ENCODE measurements at regions not wholly inside any gene's neighbourhood (a gene's known extent, or its start where the extent isn't known, plus 50 kb on each side); places are given as distances from the start of the nearest gene placed in this dataset.

GRCh38 chr2:22855761-22856184 lies 529.2 kb upstream of the KLHL29 start:
- H3K27ac ChIP-seq (ENCODE audit: low read depth, low read length) = no peak overlapping the region

DNA sequence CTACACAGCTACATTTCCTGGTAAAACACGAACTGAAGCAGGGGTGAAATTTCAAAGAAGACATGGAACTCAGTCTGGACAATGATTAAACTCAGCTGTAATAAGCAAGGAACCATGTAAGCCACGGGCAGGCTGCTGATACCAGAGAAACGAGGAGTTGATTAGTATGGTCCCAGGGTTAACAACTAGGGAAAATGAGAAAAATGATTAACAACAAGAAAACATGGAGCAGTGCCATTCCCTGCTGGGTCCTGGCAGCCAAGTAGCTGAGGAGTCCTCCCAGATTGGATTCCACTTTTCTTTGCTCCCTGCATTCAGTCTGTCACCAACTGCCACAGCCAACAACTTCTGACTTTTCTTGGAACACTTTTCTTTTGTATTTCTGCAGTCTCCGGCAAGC lies 517.0 kb upstream of the KLHL29 start:
- Histone ChIP-seq H3K9me3 (ENCODE audit: control insufficient read depth in 3 of 3, low read length in 3 of 3) (no peaks in the 10 kb centered on the region), H3K4me1 (ENCODE audit: control insufficient read depth in 3 of 3, insufficient read depth in 3 of 3, low read length in 3 of 3) (no peaks in the 10 kb centered on the region), H3K9ac (ENCODE audit: low read depth in 1 of 3, low read length in 3 of 3) (no peak overlapping the region), H3K4me3 (ENCODE audit: low read length in 3 of 3) (no peak overlapping the region), H3K27me3 (ENCODE audit: control insufficient read depth in 3 of 3, insufficient read depth in 3 of 3, low read length in 3 of 3) (peaks cover 0 to 3% (median 0%) of the 10 kb centered on the region in 3 donors), H3K27ac (ENCODE audit: low read depth, low read length) (no peak overlapping the region), H3K36me3 (ENCODE audit: control insufficient read depth in 3 of 3, insufficient read depth in 3 of 3, low read length in 3 of 3) (no peaks in the 10 kb centered on the region)

More at GRCh38 chr2:22855761-22856184, 529.2 kb upstream of the KLHL29 start:
- Histone ChIP-seq H3K4me3 (ENCODE audit: low read length in 3 of 3) (no peak overlapping the region), H3K27me3 (ENCODE audit: control insufficient read depth in 3 of 3, insufficient read depth in 3 of 3, low read length in 3 of 3) (no peaks in the 10 kb centered on the region), H3K9me3 (ENCODE audit: control insufficient read depth in 3 of 3, low read length in 3 of 3) (no peaks in the 10 kb centered on the region), H3K4me1 (ENCODE audit: control insufficient read depth in 3 of 3, insufficient read depth in 3 of 3, low read length in 3 of 3) (no peaks in the 10 kb centered on the region), H3K36me3 (ENCODE audit: control insufficient read depth in 3 of 3, insufficient read depth in 3 of 3, low read length in 3 of 3) (no peaks in the 10 kb centered on the region), H3K9ac (ENCODE audit: low read depth in 1 of 3, low read length in 3 of 3) (no peak overlapping the region)

- H3K27me3 ChIP-seq (ENCODE audit: control insufficient read depth in 3 of 3, insufficient read depth in 3 of 3, low read length in 3 of 3) = no peaks in the 10 kb centered on the region
- no peaks in the 10 kb centered on the region for H3K4me1 ChIP-seq (ENCODE audit: control insufficient read depth in 3 of 3, insufficient read depth in 3 of 3, low read length in 3 of 3)
- H3K4me3 ChIP-seq (ENCODE audit: low read length in 3 of 3) = no peak overlapping the region
- H3K36me3 ChIP-seq (ENCODE audit: control insufficient read depth in 3 of 3, insufficient read depth in 3 of 3, low read length in 3 of 3) = no peaks in the 10 kb centered on the region
- H3K9ac ChIP-seq (ENCODE audit: low read depth in 1 of 3, low read length in 3 of 3) = no peak overlapping the region
- no peak overlapping the region for H3K27ac ChIP-seq (ENCODE audit: low read depth, low read length)
- no peaks in the 10 kb centered on the region for H3K9me3 ChIP-seq (ENCODE audit: control insufficient read depth in 3 of 3, low read length in 3 of 3)
These were observed 506.9 kb upstream of the KLHL29 start for GRCh38 chr2:22878121-22878520.

GRCh38 chr2:22879009-22879863 lies 505.7 kb upstream of the KLHL29 start:
- no peaks in the 10 kb centered on the region for H3K27me3 ChIP-seq (ENCODE audit: control insufficient read depth in 3 of 3, insufficient read depth in 3 of 3, low read length in 3 of 3)
- H3K4me1 ChIP-seq (ENCODE audit: control insufficient read depth in 3 of 3, insufficient read depth in 3 of 3, low read length in 3 of 3) = no peaks in the 10 kb centered on the region
- H3K9me3 ChIP-seq (ENCODE audit: control insufficient read depth in 3 of 3, low read length in 3 of 3) = no peaks in the 10 kb centered on the region
- no peak overlapping the region for H3K4me3 ChIP-seq (ENCODE audit: low read length in 3 of 3)
- H3K36me3 ChIP-seq (ENCODE audit: control insufficient read depth in 3 of 3, insufficient read depth in 3 of 3, low read length in 3 of 3) = no peaks in the 10 kb centered on the region
- H3K9ac ChIP-seq (ENCODE audit: low read depth in 1 of 3, low read length in 3 of 3) = no peak overlapping the region
- H3K27ac ChIP-seq (ENCODE audit: low read depth, low read length) = no peak overlapping the region

- no peaks in the 10 kb centered on the region for H3K36me3 ChIP-seq (ENCODE audit: control insufficient read depth in 3 of 3, insufficient read depth in 3 of 3, low read length in 3 of 3)
- no peak overlapping the region for H3K4me3 ChIP-seq (ENCODE audit: low read length in 3 of 3)
- no peaks in the 10 kb centered on the region for H3K4me1 ChIP-seq (ENCODE audit: control insufficient read depth in 3 of 3, insufficient read depth in 3 of 3, low read length in 3 of 3)
- no peak overlapping the region for H3K27ac ChIP-seq (ENCODE audit: low read depth, low read length)
- H3K27me3 ChIP-seq (ENCODE audit: control insufficient read depth in 3 of 3, insufficient read depth in 3 of 3, low read length in 3 of 3) = no peaks in the 10 kb centered on the region
- no peak overlapping the region for H3K9ac ChIP-seq (ENCODE audit: low read depth in 1 of 3, low read length in 3 of 3)
- no peaks in the 10 kb centered on the region for H3K9me3 ChIP-seq (ENCODE audit: control insufficient read depth in 3 of 3, low read length in 3 of 3)
These were observed 504.8 kb upstream of the KLHL29 start for GRCh38 chr2:22880161-22880560.

DNA sequence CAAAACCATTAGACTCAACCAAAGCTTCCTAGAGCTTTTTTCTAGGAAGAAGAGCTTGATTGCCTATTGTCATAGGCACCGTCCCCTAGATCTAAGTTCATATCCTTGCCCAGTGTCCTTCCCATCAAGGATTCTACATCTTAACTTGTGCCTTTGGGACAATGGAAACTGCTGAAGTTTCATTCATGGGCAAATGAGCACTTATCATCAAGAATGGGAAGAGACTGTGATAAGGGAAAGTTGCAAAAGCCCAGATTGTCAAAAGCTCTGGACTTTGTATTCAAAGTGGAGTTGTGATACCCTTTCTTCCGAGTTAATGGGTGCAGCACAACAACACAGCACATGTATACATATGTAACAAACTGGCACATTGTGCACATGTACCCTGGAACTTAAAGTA lies 503.0 kb upstream of the KLHL29 start:
- no peaks in the 10 kb centered on the region for H3K36me3 ChIP-seq (ENCODE audit: control insufficient read depth in 3 of 3, insufficient read depth in 3 of 3, low read length in 3 of 3)
- no peak overlapping the region for H3K27ac ChIP-seq (ENCODE audit: low read depth, low read length)
- H3K27me3 ChIP-seq (ENCODE audit: control insufficient read depth in 3 of 3, insufficient read depth in 3 of 3, low read length in 3 of 3) = no peaks in the 10 kb centered on the region
- no peaks in the 10 kb centered on the region for H3K4me1 ChIP-seq (ENCODE audit: control insufficient read depth in 3 of 3, insufficient read depth in 3 of 3, low read length in 3 of 3)
- no peak overlapping the region for H3K9ac ChIP-seq (ENCODE audit: low read depth in 1 of 3, low read length in 3 of 3)
- H3K9me3 ChIP-seq (ENCODE audit: control insufficient read depth in 3 of 3, low read length in 3 of 3) = no peaks in the 10 kb centered on the region
- no peak overlapping the region for H3K4me3 ChIP-seq (ENCODE audit: low read length in 3 of 3)

- Histone ChIP-seq H3K36me3 (ENCODE audit: control insufficient read depth in 3 of 3, insufficient read depth in 3 of 3, low read length in 3 of 3) (no peaks in the 10 kb centered on the region), H3K9me3 (ENCODE audit: control insufficient read depth in 3 of 3, low read length in 3 of 3) (no peaks in the 10 kb centered on the region), H3K4me1 (ENCODE audit: control insufficient read depth in 3 of 3, insufficient read depth in 3 of 3, low read length in 3 of 3) (no peaks in the 10 kb centered on the region), H3K27me3 (ENCODE audit: control insufficient read depth in 3 of 3, insufficient read depth in 3 of 3, low read length in 3 of 3) (no peaks in the 10 kb centered on the region), H3K27ac (ENCODE audit: low read depth, low read length) (no peak overlapping the region), H3K4me3 (ENCODE audit: low read length in 3 of 3) (no peak overlapping the region), H3K9ac (ENCODE audit: low read depth in 1 of 3, low read length in 3 of 3) (no peak overlapping the region)
These were observed 502.3 kb upstream of the KLHL29 start for GRCh38 chr2:22882643-22883042.

DNA sequence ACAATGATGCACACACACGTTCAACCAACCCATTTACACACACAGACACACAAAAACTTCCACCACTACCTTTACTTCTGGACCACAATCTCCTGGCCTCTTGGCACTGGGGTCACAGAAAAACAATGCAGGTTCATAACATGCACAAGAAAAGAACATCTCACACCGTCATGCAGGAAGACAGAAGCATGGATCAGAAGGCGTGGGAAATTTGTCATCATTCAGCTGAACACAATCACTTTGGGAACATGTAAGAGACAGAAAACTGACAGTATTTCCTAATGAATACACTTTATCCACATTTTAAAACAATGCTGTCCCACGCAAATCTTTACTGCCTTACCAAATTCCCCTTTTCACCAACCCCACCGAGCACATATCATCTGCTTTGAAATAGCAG lies 501.9 kb upstream of the KLHL29 start:
- Histone ChIP-seq H3K36me3 (ENCODE audit: control insufficient read depth in 3 of 3, insufficient read depth in 3 of 3, low read length in 3 of 3) (no peaks in the 10 kb centered on the region), H3K4me3 (ENCODE audit: low read length in 3 of 3) (no peak overlapping the region), H3K4me1 (ENCODE audit: control insufficient read depth in 3 of 3, insufficient read depth in 3 of 3, low read length in 3 of 3) (no peaks in the 10 kb centered on the region), H3K27ac (ENCODE audit: low read depth, low read length) (no peak overlapping the region), H3K27me3 (ENCODE audit: control insufficient read depth in 3 of 3, insufficient read depth in 3 of 3, low read length in 3 of 3) (no peaks in the 10 kb centered on the region), H3K9me3 (ENCODE audit: control insufficient read depth in 3 of 3, low read length in 3 of 3) (no peaks in the 10 kb centered on the region), H3K9ac (ENCODE audit: low read depth in 1 of 3, low read length in 3 of 3) (no peak overlapping the region)

DNA sequence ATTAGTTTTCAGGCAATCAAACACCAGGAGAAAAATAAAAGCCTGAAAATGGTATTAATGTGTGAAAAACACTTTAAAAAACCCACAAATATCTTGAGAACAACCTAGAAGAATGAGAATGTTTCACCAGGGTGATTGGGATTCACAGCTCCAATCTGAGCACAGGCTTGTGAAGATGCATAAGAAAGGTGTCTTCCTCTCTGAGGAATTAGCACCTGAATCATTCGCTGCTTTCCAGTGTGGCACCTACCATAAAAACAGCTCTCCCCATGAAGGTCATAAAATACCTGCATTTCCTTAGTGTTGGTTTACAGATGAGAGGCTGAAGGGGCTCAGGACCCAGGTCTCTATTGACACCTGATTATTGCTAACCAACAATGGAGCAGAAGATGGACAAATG lies 499.7 kb upstream of the KLHL29 start:
- H3K4me1 ChIP-seq (ENCODE audit: control insufficient read depth in 3 of 3, insufficient read depth in 3 of 3, low read length in 3 of 3) = no peaks in the 10 kb centered on the region

GRCh38 chr2:22887426-22887825 lies 497.6 kb upstream of the KLHL29 start:
- H3K9ac ChIP-seq (ENCODE audit: low read depth in 1 of 3, low read length in 3 of 3) = no peak overlapping the region
- H3K36me3 ChIP-seq (ENCODE audit: control insufficient read depth in 3 of 3, insufficient read depth in 3 of 3, low read length in 3 of 3) = no peaks in the 10 kb centered on the region
- H3K4me1 ChIP-seq (ENCODE audit: control insufficient read depth in 3 of 3, insufficient read depth in 3 of 3, low read length in 3 of 3) = no peaks in the 10 kb centered on the region
- no peak overlapping the region for H3K4me3 ChIP-seq (ENCODE audit: low read length in 3 of 3)
- H3K9me3 ChIP-seq (ENCODE audit: control insufficient read depth in 3 of 3, low read length in 3 of 3) = no peaks in the 10 kb centered on the region
- H3K27me3 ChIP-seq (ENCODE audit: control insufficient read depth in 3 of 3, insufficient read depth in 3 of 3, low read length in 3 of 3) = no peaks in the 10 kb centered on the region
- no peak overlapping the region for H3K27ac ChIP-seq (ENCODE audit: low read depth, low read length)

More for the DNA sequence above, 499.7 kb upstream of the KLHL29 start:
- no peaks in the 10 kb centered on the region for H3K9me3 ChIP-seq (ENCODE audit: control insufficient read depth in 3 of 3, low read length in 3 of 3)
- H3K4me3 ChIP-seq (ENCODE audit: low read length in 3 of 3) = no peak overlapping the region
- no peak overlapping the region for H3K27ac ChIP-seq (ENCODE audit: low read depth, low read length)
- H3K9ac ChIP-seq (ENCODE audit: low read depth in 1 of 3, low read length in 3 of 3) = no peak overlapping the region
- H3K36me3 ChIP-seq (ENCODE audit: control insufficient read depth in 3 of 3, insufficient read depth in 3 of 3, low read length in 3 of 3) = no peaks in the 10 kb centered on the region
- H3K27me3 ChIP-seq (ENCODE audit: control insufficient read depth in 3 of 3, insufficient read depth in 3 of 3, low read length in 3 of 3) = no peaks in the 10 kb centered on the region
